IMR-90 (cell line): ENCODE measurements at regions not wholly inside any gene's neighbourhood (a gene's known extent, or its start where the extent isn't known, plus 50 kb on each side); places are given as distances from the start of the nearest gene placed in this dataset.

Experiments
- ATAC-seq: fragments of 200-7000 bp; cut with Tn5 transposase; 2 replicates; pipeline ENCODE4 v1.9.1; 2020; ENCODE audit warnings: low read depth, mild to moderate bottlenecking, moderate library complexity
- BruUV-seq: library from RNA; stranded (reverse); fragments of 400-500 nt; replicated peaks from 2 replicates; lab custom pipeline; 2021; lab: Mats Ljungman, UMichigan
- CTCF ChIA-PET: fragments of 300-600 bp; formaldehyde crosslinking; extraction: SDS; loops from one replicate; lab custom pipeline; 2021; ENCODE audit warnings: antibody characterized with exemption; lab: Yijun Ruan, JAX
- POLR2A ChIA-PET: fragments of 300-600 bp; sonication (Branson Sonifier 250); formaldehyde crosslinking; loops from one replicate; lab custom pipeline; 2022; ENCODE audit warnings: antibody characterized with exemption; ENCODE audit not compliant: unreplicated experiment; lab: Charles Lee
- DNase-seq: peaks from one replicate; pipeline ENCODE4 v3.0.0; 2013
- H2AFZ ChIP-seq: replicated peaks from 2 replicates; pipeline ENCODE3; 2013; ENCODE audit warnings: low read length, mild to moderate bottlenecking; ENCODE audit not compliant: poor library complexity
- H2AK5ac ChIP-seq: 2 replicates; pipeline ENCODE4 v1.6.1; 2013; ENCODE audit warnings: low read depth, low read length, inconsistent platforms
- H2AK9ac ChIP-seq: replicated peaks from 2 replicates; pipeline ENCODE3; 2013; ENCODE audit warnings: mild to moderate bottlenecking, low read depth, low read length, moderate library complexity; ENCODE audit not compliant: poor library complexity
- H2BK120ac ChIP-seq: 2 replicates; pipeline ENCODE4 v1.6.1; 2013; ENCODE audit warnings: low read depth, low read length, inconsistent platforms
- H2BK15ac ChIP-seq: 3 replicates; pipeline ENCODE4 v1.6.1; 2013; ENCODE audit warnings: low read depth, low read length, inconsistent platforms
- H2BK20ac ChIP-seq: 2 replicates; pipeline ENCODE4 v1.6.1; 2013; ENCODE audit warnings: low read depth, mild to moderate bottlenecking, inconsistent platforms, low read length, moderate library complexity
- H2BK5ac ChIP-seq: 2 replicates; pipeline ENCODE4 v1.6.1; 2013; ENCODE audit warnings: mild to moderate bottlenecking, low read depth, low read length, inconsistent platforms; ENCODE audit not compliant: poor library complexity, severe bottlenecking
- H3K14ac ChIP-seq: replicated peaks from 2 replicates; pipeline ENCODE4 v1.6.1; 2013; ENCODE audit warnings: low read depth, low read length, inconsistent platforms
- H3K18ac ChIP-seq: 2 replicates; pipeline ENCODE4 v1.6.1; 2013; ENCODE audit warnings: low read depth, low read length, control low read depth
- H3K23ac ChIP-seq: 2 replicates; pipeline ENCODE4 v1.6.1; 2013; ENCODE audit warnings: low read depth, low read length, inconsistent platforms
- H3K27ac ChIP-seq: 2 replicates; pipeline ENCODE4 v1.5.1; 2013; ENCODE audit warnings: mild to moderate bottlenecking, control low read depth, low read length; ENCODE audit not compliant: insufficient read depth
- H3K27me3 ChIP-seq: 2 replicates; pipeline ENCODE4 v1.6.1; 2013; ENCODE audit warnings: low read length; ENCODE audit not compliant: control insufficient read depth, insufficient read depth
- H3K36me3 ChIP-seq: 2 replicates; pipeline ENCODE4 v1.6.1; 2013; ENCODE audit warnings: low read length, mixed read lengths; ENCODE audit not compliant: control insufficient read depth, insufficient read depth
- H3K4ac ChIP-seq: 2 replicates; pipeline ENCODE4 v1.6.1; 2013; ENCODE audit warnings: low read depth, low read length, inconsistent platforms
- H3K4me1 ChIP-seq: 2 replicates; pipeline ENCODE4 v1.6.1; 2013; ENCODE audit warnings: low read length, mixed read lengths; ENCODE audit not compliant: control insufficient read depth, insufficient read depth
- H3K4me2 ChIP-seq: 2 replicates; pipeline ENCODE4 v1.6.1; 2013; ENCODE audit warnings: low read depth, mild to moderate bottlenecking, control low read depth, low read length, moderate library complexity
- H3K4me3 ChIP-seq: 2 replicates; pipeline ENCODE4 v1.5.1; 2013; ENCODE audit warnings: low read depth, mild to moderate bottlenecking, control low read depth, low read length, moderate library complexity; ENCODE audit not compliant: insufficient read depth
- H3K56ac ChIP-seq: 2 replicates; pipeline ENCODE4 v1.6.1; 2013; ENCODE audit warnings: low read length, inconsistent platforms; ENCODE audit not compliant: insufficient read depth; ENCODE audit errors: extremely low read depth
- H3K79me1 ChIP-seq, 2 experiments: 2 replicates each; pipeline ENCODE4 v1.6.1; 2013; ENCODE audit warnings: low read length in 2 of 2, inconsistent platforms in 1 of 2, low read depth in 1 of 2
- H3K9ac ChIP-seq: 2 replicates; pipeline ENCODE4 v1.6.1; 2013; ENCODE audit warnings: low read depth, low read length, control low read depth
- H3K9me1 ChIP-seq: 2 replicates; pipeline ENCODE4 v1.6.1; 2013; ENCODE audit warnings: low read length, inconsistent platforms; ENCODE audit not compliant: insufficient read depth
- H3K9me3 ChIP-seq: 2 replicates; pipeline ENCODE4 v1.6.1; 2013; ENCODE audit warnings: low read length; ENCODE audit not compliant: control insufficient read depth, insufficient read depth
- H4K20me1 ChIP-seq: 2 replicates; pipeline ENCODE4 v1.6.1; 2013; ENCODE audit warnings: low read length, inconsistent platforms; ENCODE audit not compliant: insufficient read depth
- H4K5ac ChIP-seq: 2 replicates; pipeline ENCODE4 v1.6.1; 2013; ENCODE audit warnings: mild to moderate bottlenecking, low read depth, low read length, control low read depth
- H4K8ac ChIP-seq, 2 experiments: 2 replicates each; pipeline ENCODE4 v1.6.1; 2013; ENCODE audit warnings: low read depth in 2 of 2, low read length in 2 of 2, control low read depth in 1 of 2, inconsistent platforms in 1 of 2
- H4K91ac ChIP-seq: 2 replicates; pipeline ENCODE4 v1.6.1; 2013; ENCODE audit warnings: low read depth, low read length, inconsistent platforms; ENCODE audit not compliant: insufficient read depth
- WGBS, 2 experiments: methylation state at CpG; one replicate each; pipeline versions ENCODE4 v1.1.5 to v1.1.7; 2013; ENCODE audit warnings: missing lambda C conversion rate in 2 of 2; ENCODE audit not compliant: insufficient read length in 1 of 2; ENCODE audit errors: extremely low coverage in 2 of 2; 5-methylcytosine and 5-hydroxymethylcytosine counted together
- dilution Hi-C: fragments of 300-500 bp; cut with HindIII; formaldehyde crosslinking; loops from one replicate; pipeline ENCODE4 v1.14.3; 2018; ENCODE audit warnings: low sequenced_read_pairs; ENCODE audit not compliant: unreplicated experiment
- in situ Hi-C: fragments of 300-500 bp; cut with MboI; formaldehyde crosslinking; loops from 3 replicates; pipeline ENCODE4 v1.14.3; 2019; ENCODE audit warnings: low sequenced_read_pairs, inconsistent platforms, mixed read lengths
- intact Hi-C: fragments of 100-400 bp; cut with micrococcal nuclease; formaldehyde crosslinking; loops from 2 replicates; pipeline ENCODE4 v1.10.0; 2022
- TF ChIP-seq, protein P1 (sequence below): fragments of 150-350 bp; IDR thresholded peaks from 2 replicates; pipeline ENCODE4 v1.6.1; 2017; ENCODE audit warnings: mild to moderate bottlenecking, antibody characterized with exemption, low read length, low read depth

DNA sequence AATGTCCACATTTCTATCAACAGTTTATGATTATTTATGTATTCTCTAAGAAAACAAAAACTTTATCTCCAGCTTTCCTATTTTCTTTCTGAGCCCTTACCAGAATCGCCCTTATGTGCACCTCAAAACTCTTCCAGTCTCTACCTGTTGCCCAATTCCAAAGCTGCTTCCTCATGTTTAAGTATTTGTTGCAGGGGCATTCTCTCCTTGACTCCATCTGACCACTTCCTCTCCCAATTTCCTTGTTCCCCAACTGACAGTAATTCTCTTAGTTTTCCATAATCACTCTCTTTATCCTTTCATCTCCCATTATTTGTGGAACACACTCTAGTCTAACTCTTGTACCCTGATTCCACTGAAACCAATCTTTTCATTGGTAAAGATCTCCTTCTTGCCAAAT lies 105.4 kb upstream of the RBBP8 start:
- ATAC-seq: no peak
- WGBS, 2 experiments: no CpG with 5 or more reads among the region's 1 CpG
- ChIA-PET POLR2A (no interaction called here), CTCF (no interaction called here)
- peaks cover 6% of the 10 kb centered on the region; the same call in 1 of the 2 replicates for H3K9me1 ChIP-seq
- peak overlapping the region; percentile 27; the same call in 1 of the 2 replicates for H2BK20ac ChIP-seq
- no peaks in the 10 kb centered on the region for H3K27me3 ChIP-seq
- intact Hi-C loops (no loop called here), dilution Hi-C loops (no loop called here), in situ Hi-C loops (no loop called here)
- H3K27ac ChIP-seq: no peak overlapping the region
- H2BK120ac ChIP-seq: peak overlapping the region; percentile 58
- peak overlapping the region; percentile 40; the same call in 1 of the 2 replicates for H3K4me2 ChIP-seq
- BruUV-seq: no TSS peak
- H4K91ac ChIP-seq: no peak overlapping the region
- H3K23ac ChIP-seq: peak overlapping the region; percentile 18; the same call in 1 of the 2 replicates
- no peaks in the 10 kb centered on the region for H3K36me3 ChIP-seq
- peaks cover 6% of the 10 kb centered on the region for H3K4me1 ChIP-seq
- no peak for DNase-seq
- peaks cover 4% of the 10 kb centered on the region; the same call in 1 of the 2 replicates for H3K9me3 ChIP-seq
- peak overlapping the region; percentile 94 for H2BK5ac ChIP-seq
- 0 out of 2 replicates have a peak overlapping the region, but pooled peaks have one; percentile 9 for H2AK5ac ChIP-seq
- H2AK9ac ChIP-seq: no peak overlapping the region
- H2AFZ ChIP-seq: no peak overlapping the region
- peak overlapping the region; percentile 66; the same call in 1 of the 2 replicates for H3K4ac ChIP-seq
- H4K5ac ChIP-seq: peak overlapping the region; percentile 39; the same call in 1 of the 2 replicates
- H2BK15ac ChIP-seq: peak overlapping the region; percentile 18; the same call in 1 of the 3 replicates
- peak overlapping the region in 1 of 2 experiments; percentile 6; a peak in 1 of 4 replicates for H4K8ac ChIP-seq
- H3K56ac ChIP-seq: no peak overlapping the region
- no peak overlapping the region for H3K4me3 ChIP-seq
- H3K14ac ChIP-seq: no peak overlapping the region
- H4K20me1 ChIP-seq: no peaks in the 10 kb centered on the region
- TF ChIP-seq, protein P1, sequence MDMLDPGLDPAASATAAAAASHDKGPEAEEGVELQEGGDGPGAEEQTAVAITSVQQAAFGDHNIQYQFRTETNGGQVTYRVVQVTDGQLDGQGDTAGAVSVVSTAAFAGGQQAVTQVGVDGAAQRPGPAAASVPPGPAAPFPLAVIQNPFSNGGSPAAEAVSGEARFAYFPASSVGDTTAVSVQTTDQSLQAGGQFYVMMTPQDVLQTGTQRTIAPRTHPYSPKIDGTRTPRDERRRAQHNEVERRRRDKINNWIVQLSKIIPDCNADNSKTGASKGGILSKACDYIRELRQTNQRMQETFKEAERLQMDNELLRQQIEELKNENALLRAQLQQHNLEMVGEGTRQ: no peak
- H3K18ac ChIP-seq: peak overlapping the region; percentile 88; the same call in 1 of the 2 replicates
- H3K79me1 ChIP-seq: no peaks in the 10 kb centered on the region
- H3K9ac ChIP-seq: no peak overlapping the region
